HL-60 (cell line): ENCODE measurements at regions not wholly inside any gene's neighbourhood (a gene's known extent, or its start where the extent isn't known, plus 50 kb on each side); places are given as distances from the start of the nearest gene placed in this dataset.

Source experiments
- DNase-seq, 2 experiments: peaks; one replicate each; pipeline ENCODE4 v3.0.0-alpha.2; 2010 to 2020; ENCODE audit warnings: low read depth in 1 of 2, low spot score in 1 of 2
- H3K27ac ChIP-seq: fragments of 250-450 bp; sonication (Bioruptor Pico); replicated peaks from 2 replicates; pipeline ENCODE4 v1.5.1; 2020; ENCODE audit warnings: mild to moderate bottlenecking, moderate library complexity
- H3K27me3 ChIP-seq: fragments of 250-450 bp; sonication (Bioruptor Pico); 2 replicates; pipeline ENCODE4 v1.5.1; 2021; ENCODE audit warnings: mild to moderate bottlenecking, moderate library complexity; ENCODE audit not compliant: insufficient read depth, poor library complexity, severe bottlenecking
- H3K4me3 ChIP-seq: replicated peaks from 2 replicates; pipeline ENCODE4 v1.5.1; 2011; ENCODE audit warnings: mild to moderate bottlenecking, control low read depth, low read length; ENCODE audit not compliant: insufficient read depth
- GABPA ChIP-seq: IDR thresholded peaks from 2 replicates; pipeline ENCODE4 v1.6.1; 2012; ENCODE audit warnings: low read depth
- POLR2AphosphoS5 ChIP-seq: IDR thresholded peaks from 2 replicates; pipeline ENCODE4 v1.6.1; 2012; ENCODE audit warnings: low read depth
- REST ChIP-seq: IDR thresholded peaks from 2 replicates; pipeline ENCODE4 v1.6.1; 2012; ENCODE audit warnings: low read depth; ENCODE audit not compliant: insufficient replicate concordance
- SPI1 ChIP-seq: IDR thresholded peaks from 2 replicates; pipeline ENCODE4 v1.6.1; 2012; ENCODE audit warnings: low read depth, mild to moderate bottlenecking, borderline replicate concordance
- TF ChIP-seq, protein P1 (sequence below): IDR thresholded peaks from one replicate; pipeline ENCODE4 v1.5.1; 2011; ENCODE audit warnings: low read length, control low read depth, inconsistent platforms; ENCODE audit not compliant: insufficient read depth

DNA sequence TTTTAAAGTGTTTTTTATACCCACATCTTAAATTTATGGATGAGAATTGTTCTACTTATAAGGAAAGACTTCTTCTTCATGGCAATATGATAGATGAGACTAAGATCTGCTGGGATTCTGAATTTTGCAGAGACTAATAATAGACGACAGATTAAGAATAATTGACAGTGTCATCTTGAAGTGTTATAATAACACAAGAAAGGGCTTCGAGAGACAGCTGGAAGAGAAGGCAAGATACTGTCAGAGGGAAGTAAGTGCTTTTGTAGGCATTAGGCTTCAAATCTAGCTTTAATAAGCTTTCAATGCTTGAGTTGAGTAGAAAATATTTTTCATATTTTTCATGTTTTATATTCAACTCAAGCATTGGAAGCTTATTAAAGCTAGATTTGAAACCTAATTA is 797.6 kb upstream of the PABPC4L start:
- Histone ChIP-seq H3K27me3 (no peaks in the 10 kb centered on the region), H3K4me3 (no peak overlapping the region), H3K27ac (no peak overlapping the region)
- no peak for DNase-seq
- TF ChIP-seq SPI1 (no peak), POLR2AphosphoS5 (no peak), REST (no peak), GABPA (no peak)
- TF ChIP-seq, protein P1, sequence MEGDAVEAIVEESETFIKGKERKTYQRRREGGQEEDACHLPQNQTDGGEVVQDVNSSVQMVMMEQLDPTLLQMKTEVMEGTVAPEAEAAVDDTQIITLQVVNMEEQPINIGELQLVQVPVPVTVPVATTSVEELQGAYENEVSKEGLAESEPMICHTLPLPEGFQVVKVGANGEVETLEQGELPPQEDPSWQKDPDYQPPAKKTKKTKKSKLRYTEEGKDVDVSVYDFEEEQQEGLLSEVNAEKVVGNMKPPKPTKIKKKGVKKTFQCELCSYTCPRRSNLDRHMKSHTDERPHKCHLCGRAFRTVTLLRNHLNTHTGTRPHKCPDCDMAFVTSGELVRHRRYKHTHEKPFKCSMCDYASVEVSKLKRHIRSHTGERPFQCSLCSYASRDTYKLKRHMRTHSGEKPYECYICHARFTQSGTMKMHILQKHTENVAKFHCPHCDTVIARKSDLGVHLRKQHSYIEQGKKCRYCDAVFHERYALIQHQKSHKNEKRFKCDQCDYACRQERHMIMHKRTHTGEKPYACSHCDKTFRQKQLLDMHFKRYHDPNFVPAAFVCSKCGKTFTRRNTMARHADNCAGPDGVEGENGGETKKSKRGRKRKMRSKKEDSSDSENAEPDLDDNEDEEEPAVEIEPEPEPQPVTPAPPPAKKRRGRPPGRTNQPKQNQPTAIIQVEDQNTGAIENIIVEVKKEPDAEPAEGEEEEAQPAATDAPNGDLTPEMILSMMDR, result no peak

- DNase-seq, result no peak
- Histone ChIP-seq H3K27me3 (no peaks in the 10 kb centered on the region), H3K4me3 (no peak overlapping the region), H3K27ac (no peak overlapping the region)
- TF ChIP-seq POLR2AphosphoS5 (no peak), GABPA (no peak), SPI1 (no peak), REST (no peak)
- TF ChIP-seq, protein P1, result no peak
Observed at GRCh38 chr4:134961963-134962362, 760.4 kb upstream of the PABPC4L start.

DNA sequence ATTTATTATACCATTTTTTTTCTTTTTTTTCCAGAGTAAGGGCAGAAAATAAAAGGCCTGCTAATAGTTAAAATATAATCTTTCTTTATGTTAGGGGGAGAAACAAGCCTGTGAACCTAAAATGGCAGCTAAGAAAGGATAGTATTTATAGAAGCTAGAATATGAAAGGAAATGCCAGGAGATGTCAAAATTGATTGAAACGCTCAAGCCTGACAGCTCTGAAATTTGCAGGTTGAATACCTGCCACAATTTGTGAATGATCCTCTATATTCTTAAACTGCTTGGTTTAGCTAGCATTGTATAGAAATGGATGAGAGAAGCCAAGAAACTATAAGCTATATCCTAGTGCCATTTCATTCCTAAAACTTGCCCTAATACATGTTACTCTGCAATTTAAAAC is 757.3 kb upstream of the PABPC4L start:
- Histone ChIP-seq H3K27me3 (no peaks in the 10 kb centered on the region), H3K4me3 (no peak overlapping the region)
- TF ChIP-seq, protein P1, result no peak

DNA sequence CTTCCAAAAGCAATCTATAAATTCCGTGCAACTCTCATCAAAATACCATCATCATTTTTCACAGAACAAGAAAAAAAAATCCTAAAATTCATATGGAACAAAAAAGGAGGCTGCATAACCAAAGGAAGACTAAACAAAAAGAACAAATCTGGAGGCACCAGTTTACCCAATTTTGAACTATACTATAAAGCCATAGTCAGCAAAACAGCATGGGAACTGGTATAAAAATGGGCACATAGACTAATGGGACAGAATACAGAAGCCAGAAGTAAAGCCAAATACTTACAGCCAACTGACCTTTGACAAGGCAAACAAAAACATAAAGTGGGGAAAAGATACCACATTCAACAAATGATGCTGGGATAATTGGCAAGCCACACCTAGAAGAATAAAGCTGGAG is 753.5 kb upstream of the PABPC4L start:
- no peak overlapping the region for H3K27ac ChIP-seq
- no peaks in the 10 kb centered on the region for H3K27me3 ChIP-seq
- no peak for TF ChIP-seq GABPA
- TF ChIP-seq POLR2AphosphoS5, result no peak
- TF ChIP-seq, protein P1, result no peak
- no peak for TF ChIP-seq REST
- no peak for TF ChIP-seq SPI1
- no peak for DNase-seq
- H3K4me3 ChIP-seq, result no peak overlapping the region

More for the DNA sequence above, 757.3 kb upstream of the PABPC4L start:
- H3K27ac ChIP-seq, result no peak overlapping the region
- DNase-seq, result no peak
